ENCODE measurements at regions not wholly inside any gene's neighbourhood (a gene's known extent, or its start where the extent isn't known, plus 50 kb on each side); places are given as distances from the start of the nearest gene placed in this dataset.
A peak's percentile ranks its signal among the peaks of the same experiment; 100 is the strongest.

DNA sequence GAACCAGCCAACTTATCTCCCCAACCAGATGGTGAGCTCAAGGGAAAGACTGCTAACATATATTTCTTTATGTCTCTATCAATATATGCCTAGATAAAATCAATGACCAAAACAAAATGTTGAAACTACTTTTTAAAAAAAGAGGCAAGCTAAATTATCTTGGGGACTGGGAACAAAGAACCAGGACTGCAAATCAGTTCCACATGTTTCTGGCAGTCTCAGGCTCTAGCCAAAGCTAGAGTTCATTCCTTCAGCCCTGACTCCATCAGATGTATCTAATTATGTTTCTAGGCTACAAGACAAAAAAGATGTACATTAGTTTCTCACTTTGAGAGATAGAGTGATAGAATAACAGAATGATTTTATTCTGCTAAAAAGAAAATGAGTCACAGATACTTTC, 1290.3 kb upstream of the SORCS1 start:
- Mint-ChIP-seq H3K9me3 (peaks cover 5 to 20% of the 10 kb centered on the region in 2 donors), H3K27ac (no peak overlapping the region), H3K27me3 (no peaks in the 10 kb centered on the region), H3K4me3 (no peak overlapping the region), H3K4me1 (no peaks in the 10 kb centered on the region)
- ATAC-seq (no peak), DNase-seq (no peak)

DNA sequence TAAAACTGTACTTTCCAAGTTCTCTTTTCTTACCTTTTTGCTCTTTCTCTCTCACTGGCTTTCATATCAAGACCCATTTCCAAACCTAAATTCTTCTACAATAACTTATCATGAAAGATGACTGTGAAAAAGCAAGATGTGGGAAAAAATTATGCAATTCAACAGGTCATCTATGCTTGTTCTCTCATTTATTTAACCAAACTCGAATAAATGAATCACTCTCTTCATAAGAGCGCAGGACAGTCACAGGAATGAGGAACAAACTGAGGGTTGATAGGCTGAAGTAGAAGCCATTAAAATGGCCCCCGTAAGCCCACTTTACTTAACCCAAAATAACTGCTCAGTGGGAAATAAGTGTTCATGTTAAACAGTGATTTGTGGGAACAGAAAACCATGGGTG, 1289.7 kb upstream of the SORCS1 start:
- peaks cover 5 to 24% of the 10 kb centered on the region in 2 donors for H3K9me3 Mint-ChIP-seq
- ATAC-seq = no peak
- peak overlapping the region in 1 of 2 donors; percentile 3 for H3K27ac Mint-ChIP-seq
- no peak for DNase-seq
- H3K27me3 Mint-ChIP-seq = no peaks in the 10 kb centered on the region
- H3K4me3 Mint-ChIP-seq = no peak overlapping the region
- H3K4me1 Mint-ChIP-seq = no peaks in the 10 kb centered on the region

DNA sequence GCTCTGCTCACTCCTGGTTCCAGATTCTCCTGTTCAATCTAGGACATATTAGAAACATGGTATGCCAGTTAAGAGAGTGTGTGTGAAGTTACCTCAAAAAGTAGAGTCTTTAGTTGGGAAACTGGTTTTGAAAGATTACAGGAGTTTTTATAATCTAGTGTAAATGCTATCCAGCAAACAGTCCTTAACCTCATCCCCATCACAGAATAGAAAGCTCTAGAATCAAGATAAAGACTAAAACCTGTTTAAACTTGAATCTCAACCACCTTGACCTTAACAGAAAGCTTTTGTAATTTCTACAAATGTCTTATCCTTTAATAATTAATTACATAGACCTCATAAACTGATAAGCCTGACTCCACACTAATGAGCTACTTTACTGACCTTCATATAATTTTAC, 1288.7 kb upstream of the SORCS1 start:
- H3K4me3 Mint-ChIP-seq = no peak overlapping the region
- no peak for DNase-seq
- no peak for ATAC-seq
- H3K27ac Mint-ChIP-seq = no peak overlapping the region
- H3K9me3 Mint-ChIP-seq = peaks cover 5 to 24% of the 10 kb centered on the region in 2 donors
- H3K4me1 Mint-ChIP-seq = no peaks in the 10 kb centered on the region
- no peaks in the 10 kb centered on the region for H3K27me3 Mint-ChIP-seq

DNA sequence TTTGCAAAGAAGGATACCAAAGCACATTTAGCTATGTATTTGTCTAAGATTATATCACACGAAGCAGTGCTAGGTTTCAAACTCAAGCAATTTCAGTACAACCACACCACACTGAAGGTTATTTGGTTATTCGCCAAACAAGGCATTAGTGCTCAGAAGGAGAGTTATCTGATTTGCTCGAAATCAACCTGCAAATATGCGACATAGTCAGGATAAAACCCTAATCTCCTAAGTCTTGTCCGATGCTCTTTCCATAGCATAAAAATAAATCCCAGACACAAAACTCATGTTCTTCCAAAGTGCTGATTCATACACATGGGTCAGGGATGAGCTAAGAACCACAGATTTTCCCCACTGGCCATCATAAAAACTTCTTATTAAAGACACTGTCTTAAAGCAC, 1288.0 kb upstream of the SORCS1 start:
- no peaks in the 10 kb centered on the region for H3K27me3 Mint-ChIP-seq
- ATAC-seq = no peak
- DNase-seq = no peak
- H3K27ac Mint-ChIP-seq = no peak overlapping the region
- H3K4me1 Mint-ChIP-seq = no peaks in the 10 kb centered on the region
- no peak overlapping the region for H3K4me3 Mint-ChIP-seq
- H3K9me3 Mint-ChIP-seq = peaks cover 5 to 24% of the 10 kb centered on the region in 2 donors

DNA sequence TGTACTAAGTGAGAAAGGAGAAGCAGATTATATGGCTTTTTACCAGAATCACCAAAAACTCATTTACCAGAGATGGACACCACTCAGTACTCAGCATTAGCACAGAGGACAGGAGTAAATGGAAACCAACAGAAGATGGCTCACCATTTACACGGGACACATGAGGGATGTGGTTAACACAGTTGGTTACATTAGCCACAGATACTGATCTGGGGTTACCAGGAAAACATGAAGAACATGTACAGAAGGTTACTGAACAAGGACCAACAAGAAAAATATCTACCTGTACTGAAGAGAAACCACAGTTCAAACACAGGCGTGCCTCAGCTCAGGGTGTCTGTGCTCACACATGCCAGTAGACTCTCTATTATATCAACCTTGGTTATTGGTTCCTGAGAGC, 1285.8 kb upstream of the SORCS1 start:
- H3K9me3 Mint-ChIP-seq = peaks cover 5 to 16% of the 10 kb centered on the region in 2 donors
- H3K27ac Mint-ChIP-seq = no peak overlapping the region
- no peak overlapping the region for H3K4me3 Mint-ChIP-seq
- H3K4me1 Mint-ChIP-seq = no peaks in the 10 kb centered on the region
- no peaks in the 10 kb centered on the region for H3K27me3 Mint-ChIP-seq
- ATAC-seq = no peak
- DNase-seq = no peak

DNA sequence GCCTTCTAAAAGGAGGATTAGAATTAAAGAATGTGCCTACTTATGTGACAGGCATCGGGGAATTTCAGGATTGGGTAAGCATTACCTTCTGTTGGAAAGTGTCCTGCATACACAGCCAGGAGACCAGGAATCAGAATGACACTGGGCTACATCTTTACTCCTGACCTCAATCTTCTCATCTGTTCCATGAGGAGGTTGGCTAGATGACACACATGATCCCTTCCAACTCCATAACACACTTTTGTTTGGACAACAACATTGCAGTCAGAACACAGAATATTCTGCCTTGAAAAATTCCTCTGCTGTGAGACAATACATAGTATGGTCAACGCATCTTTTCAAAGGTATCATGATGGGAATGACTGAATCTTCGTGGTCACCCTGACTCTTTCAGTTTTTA, 1281.2 kb upstream of the SORCS1 start:
- Mint-ChIP-seq H3K27ac (no peak overlapping the region), H3K27me3 (no peaks in the 10 kb centered on the region), H3K9me3 (peaks cover under 1 to 11% of the 10 kb centered on the region in 2 donors), H3K4me3 (no peak overlapping the region), H3K4me1 (no peaks in the 10 kb centered on the region)
- DNase-seq (no peak), ATAC-seq (no peak)

DNA sequence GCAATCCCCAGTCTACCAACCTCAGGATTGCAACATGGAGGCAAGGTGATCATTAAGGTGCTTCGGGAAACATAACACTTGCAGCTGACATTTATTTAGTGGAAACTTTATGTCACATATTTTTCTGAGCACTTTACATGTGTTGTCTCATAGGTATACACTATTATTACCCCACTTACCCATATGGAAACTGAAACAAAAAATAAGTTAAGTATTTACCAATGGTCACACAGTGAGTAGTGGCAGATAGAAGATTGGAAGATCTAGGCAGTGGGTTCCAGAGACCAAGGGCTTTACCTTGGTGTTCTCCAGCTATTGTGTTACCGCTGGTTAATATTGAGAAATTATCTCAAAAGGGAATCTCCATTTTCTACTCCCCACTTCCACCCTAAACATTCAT, 1279.1 kb upstream of the SORCS1 start:
- peaks cover 0 to 4% of the 10 kb centered on the region in 2 donors for H3K9me3 Mint-ChIP-seq
- H3K27me3 Mint-ChIP-seq = no peaks in the 10 kb centered on the region
- H3K27ac Mint-ChIP-seq = no peak overlapping the region
- ATAC-seq (no peak), DNase-seq (no peak)
- no peaks in the 10 kb centered on the region for H3K4me1 Mint-ChIP-seq
- no peak overlapping the region for H3K4me3 Mint-ChIP-seq

DNA sequence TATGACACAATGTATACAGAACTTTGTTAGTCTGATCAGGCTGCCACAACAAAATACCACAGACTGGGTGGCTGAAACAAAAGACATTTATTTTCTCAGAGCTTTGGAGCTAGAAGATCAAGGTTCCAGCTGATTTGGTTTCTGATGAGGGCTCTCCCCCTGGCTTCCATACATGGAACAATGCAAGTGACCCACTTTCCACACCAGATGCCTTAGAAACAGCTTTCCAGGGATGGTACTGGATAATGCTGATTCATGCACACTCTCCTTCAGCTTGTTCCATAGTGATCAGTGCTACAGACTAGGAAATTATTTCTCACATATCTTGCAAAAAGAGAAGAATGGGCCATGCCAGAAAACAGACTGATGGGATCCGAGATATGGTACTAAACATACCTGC, 1274.9 kb upstream of the SORCS1 start:
- H3K9me3 Mint-ChIP-seq = peaks cover 0 to 15% of the 10 kb centered on the region in 2 donors
- no peak overlapping the region for H3K4me3 Mint-ChIP-seq
- DNase-seq (no peak), ATAC-seq (no peak)
- H3K4me1 Mint-ChIP-seq = no peaks in the 10 kb centered on the region
- H3K27ac Mint-ChIP-seq = no peak overlapping the region
- no peaks in the 10 kb centered on the region for H3K27me3 Mint-ChIP-seq

DNA sequence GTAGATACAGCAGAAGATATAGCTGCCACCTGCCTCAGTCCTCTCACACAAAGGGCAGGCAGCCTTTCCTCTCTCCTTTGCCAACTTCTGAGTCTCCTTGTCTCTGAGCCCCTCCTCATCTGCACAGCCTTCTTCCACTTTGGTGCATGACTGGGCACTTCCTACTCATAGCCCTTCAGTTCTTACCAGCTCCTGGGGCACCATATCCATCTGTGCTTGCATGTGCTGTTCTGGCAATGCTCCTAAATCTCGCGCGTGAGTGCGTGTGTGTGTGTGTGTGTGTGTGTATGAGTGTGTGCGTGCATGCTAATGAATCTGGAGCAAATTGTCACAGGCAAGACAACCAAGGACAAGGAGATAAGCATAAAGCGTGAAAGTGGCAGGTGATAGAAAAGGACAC, 1271.6 kb upstream of the SORCS1 start:
- DNase-seq = no peak
- ATAC-seq = no peak
- H3K4me3 Mint-ChIP-seq = no peak overlapping the region
- H3K4me1 Mint-ChIP-seq = no peaks in the 10 kb centered on the region
- H3K9me3 Mint-ChIP-seq = peaks cover 5 to 11% of the 10 kb centered on the region in 2 donors
- H3K27ac Mint-ChIP-seq = no peak overlapping the region
- H3K27me3 Mint-ChIP-seq = no peaks in the 10 kb centered on the region

DNA sequence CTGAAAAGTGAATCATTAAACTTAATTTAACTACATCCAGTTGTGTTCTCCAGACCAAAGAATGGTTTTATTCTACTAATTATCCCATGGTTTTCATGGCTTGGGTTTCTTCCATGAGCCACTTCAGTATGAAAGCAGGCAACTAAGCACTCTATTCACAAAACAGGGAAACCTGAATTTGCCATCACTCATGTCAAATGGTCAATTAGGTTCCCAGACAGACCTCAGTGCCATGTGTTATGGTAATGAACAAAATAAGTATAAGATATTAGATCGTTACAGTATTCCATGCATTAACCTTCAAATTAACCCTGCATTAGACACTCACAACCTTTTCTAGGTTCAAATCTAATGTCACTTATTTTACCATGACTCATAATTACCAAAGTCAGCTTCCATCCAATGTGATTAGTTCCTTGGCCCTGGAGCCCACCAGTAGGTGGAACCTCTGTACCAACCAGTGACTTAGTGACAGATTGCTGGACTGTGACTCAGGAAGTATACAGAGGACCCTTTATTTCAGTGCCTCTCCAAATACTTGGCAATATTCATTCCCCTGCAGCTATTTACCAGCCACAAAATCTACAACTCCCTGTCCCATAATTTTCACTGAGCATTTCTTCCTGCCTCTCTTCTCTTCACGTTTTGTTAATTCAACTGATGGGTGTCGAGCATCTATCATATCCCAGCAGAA, 1270.2 kb upstream of the SORCS1 start:
- peaks cover 5 to 11% of the 10 kb centered on the region in 2 donors for H3K9me3 Mint-ChIP-seq
- DNase-seq (no peak), ATAC-seq (no peak)
- H3K27ac Mint-ChIP-seq = no peak overlapping the region
- H3K4me3 Mint-ChIP-seq = no peak overlapping the region
- no peaks in the 10 kb centered on the region for H3K27me3 Mint-ChIP-seq
- no peaks in the 10 kb centered on the region for H3K4me1 Mint-ChIP-seq

DNA sequence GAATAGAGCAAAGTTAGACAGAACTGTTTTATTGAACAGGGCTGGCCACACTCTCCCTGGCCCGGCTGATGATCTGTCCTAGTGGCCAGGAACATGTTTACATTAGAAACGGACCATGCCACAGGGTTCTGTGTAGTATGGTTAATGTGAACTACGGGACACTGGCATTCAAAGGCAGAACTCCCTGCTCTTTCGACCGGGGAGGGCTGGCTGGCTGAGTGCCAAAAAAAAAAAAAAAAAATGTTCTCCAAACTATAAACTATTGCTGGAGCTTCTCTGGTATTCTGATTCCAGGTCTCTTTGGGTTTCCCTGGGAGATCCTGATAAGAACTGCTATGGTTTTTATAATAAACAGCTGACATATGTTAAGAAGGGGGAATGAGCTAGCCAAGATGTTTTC, 1262.6 kb upstream of the SORCS1 start:
- DNase-seq (no peak), ATAC-seq (peak; percentile 35)
- Mint-ChIP-seq H3K27ac (no peak overlapping the region), H3K4me1 (no peaks in the 10 kb centered on the region), H3K4me3 (no peak overlapping the region), H3K9me3 (no peaks in the 10 kb centered on the region), H3K27me3 (no peaks in the 10 kb centered on the region)

DNA sequence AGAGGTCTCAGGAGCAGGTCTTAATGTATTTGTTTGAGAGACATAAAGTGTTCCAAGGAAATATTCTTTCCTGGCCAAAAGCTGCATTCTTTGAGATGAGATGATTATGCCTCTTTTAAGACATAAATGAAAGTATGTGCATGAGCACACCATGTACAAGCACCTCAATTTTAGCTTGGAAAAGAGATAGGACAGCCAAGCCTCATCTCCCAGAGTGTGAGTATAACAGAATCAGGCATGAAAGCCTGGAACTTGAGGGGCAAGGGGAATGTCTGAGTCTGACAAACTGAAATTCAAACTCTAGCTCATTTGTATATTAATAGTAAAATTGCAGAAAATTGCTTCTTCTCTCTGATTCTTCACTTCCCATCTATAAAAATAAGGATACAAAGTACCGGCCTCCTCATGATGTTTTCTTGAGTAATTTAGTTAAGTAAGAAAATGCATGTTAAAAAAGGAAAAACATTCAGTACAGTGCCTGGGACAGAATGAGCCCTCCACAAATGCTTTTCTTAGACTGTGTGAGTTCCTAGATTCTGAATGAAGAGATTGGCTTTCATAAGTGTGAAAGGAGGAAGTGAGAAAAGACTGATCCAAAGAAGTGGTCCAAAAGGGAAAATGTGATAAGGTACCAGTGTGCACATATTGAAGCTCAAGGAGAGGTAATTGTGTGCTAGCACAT, 1260.9 kb upstream of the SORCS1 start:
- Mint-ChIP-seq H3K9me3 (no peaks in the 10 kb centered on the region), H3K4me1 (no peaks in the 10 kb centered on the region), H3K4me3 (no peak overlapping the region), H3K27me3 (no peaks in the 10 kb centered on the region), H3K27ac (no peak overlapping the region)
- ATAC-seq (no peak), DNase-seq (no peak)

DNA sequence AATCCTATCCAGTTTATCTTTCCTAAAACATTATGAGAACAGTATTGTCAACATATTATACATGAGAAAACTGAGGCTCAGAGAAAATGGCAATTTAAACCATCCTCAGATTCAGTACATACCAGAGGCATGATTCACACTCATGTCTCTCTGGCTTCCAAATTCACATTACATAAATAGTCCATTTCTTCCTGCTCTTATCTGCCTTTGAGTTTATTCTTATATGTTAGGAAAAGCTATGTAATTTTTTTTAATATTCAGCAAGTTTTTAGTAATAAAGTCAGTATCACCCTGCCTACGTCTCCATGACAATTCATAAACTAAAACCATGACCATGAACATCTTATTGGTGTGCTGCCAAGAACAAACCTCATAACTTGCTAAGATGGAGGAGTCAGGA, 1260.2 kb upstream of the SORCS1 start:
- Mint-ChIP-seq H3K27me3 (no peaks in the 10 kb centered on the region), H3K27ac (no peak overlapping the region), H3K4me1 (no peaks in the 10 kb centered on the region), H3K4me3 (no peak overlapping the region), H3K9me3 (no peaks in the 10 kb centered on the region)
- ATAC-seq (no peak), DNase-seq (no peak)

DNA sequence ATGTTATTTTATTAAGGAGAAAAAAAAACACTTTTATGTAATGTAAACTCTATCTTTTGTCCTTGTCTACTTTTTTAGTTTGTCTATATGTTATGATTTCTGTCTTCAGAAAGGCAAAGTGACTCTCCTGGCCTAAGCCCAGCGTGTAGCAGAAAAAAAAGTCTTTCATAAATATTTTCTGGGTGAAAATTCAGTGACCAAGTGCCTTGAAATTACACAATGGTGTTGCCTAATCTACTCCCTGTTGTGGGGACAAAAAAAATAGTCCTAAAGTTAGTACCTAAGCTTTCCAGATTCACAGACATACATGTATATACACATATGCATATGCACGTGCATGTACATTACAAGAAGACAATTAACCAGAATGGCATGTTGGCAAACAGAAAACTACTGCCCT, 1257.8 kb upstream of the SORCS1 start:
- no peak overlapping the region for H3K4me3 Mint-ChIP-seq
- no peaks in the 10 kb centered on the region for H3K4me1 Mint-ChIP-seq
- ATAC-seq (no peak), DNase-seq (no peak)
- H3K27ac Mint-ChIP-seq = no peak overlapping the region
- H3K9me3 Mint-ChIP-seq = no peaks in the 10 kb centered on the region
- H3K27me3 Mint-ChIP-seq = no peaks in the 10 kb centered on the region

DNA sequence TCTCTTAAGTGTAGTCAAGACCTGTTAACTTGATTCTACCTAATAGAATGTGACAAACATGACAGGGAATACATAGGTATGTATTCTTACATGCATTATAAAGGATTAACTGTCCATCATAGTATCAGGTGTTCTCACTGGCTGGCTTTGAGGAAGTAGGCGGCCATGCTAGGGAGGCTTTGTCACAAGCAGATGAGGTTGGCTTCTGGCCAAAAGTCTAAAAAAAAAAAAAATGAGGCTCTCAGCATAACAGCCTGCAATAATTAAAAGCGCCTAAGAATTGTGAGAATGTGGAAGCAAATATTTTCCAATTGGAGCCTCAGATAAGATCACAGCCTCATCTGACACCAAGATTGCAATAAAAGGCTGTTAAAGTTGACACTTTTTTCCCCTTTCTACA, 1256.8 kb upstream of the SORCS1 start:
- H3K27ac Mint-ChIP-seq = no peak overlapping the region
- H3K4me1 Mint-ChIP-seq = no peaks in the 10 kb centered on the region
- no peaks in the 10 kb centered on the region for H3K9me3 Mint-ChIP-seq
- DNase-seq (no peak), ATAC-seq (no peak)
- no peaks in the 10 kb centered on the region for H3K27me3 Mint-ChIP-seq
- no peak overlapping the region for H3K4me3 Mint-ChIP-seq

DNA sequence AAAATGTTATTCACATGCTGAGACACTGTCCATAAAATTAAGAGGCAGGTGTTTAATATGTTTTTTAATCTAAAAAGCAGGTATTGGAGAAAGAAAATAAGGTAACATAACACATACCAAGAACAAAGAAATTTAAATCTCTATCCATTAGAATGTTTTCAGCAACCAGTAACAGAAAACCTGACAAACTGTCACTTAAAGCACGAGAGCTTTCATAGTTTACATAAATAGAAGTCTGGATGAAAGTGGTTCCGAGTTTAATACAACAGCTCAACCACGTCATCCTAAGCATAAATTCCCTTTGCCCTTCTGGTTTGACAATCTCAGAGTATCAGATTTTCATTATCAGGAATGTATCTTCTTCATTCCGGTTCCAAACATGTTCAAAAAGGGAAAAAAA, 1249.4 kb upstream of the SORCS1 start:
- no peak overlapping the region for H3K4me3 Mint-ChIP-seq
- H3K27me3 Mint-ChIP-seq = no peaks in the 10 kb centered on the region
- H3K4me1 Mint-ChIP-seq = no peaks in the 10 kb centered on the region
- peaks cover 5 to 8% of the 10 kb centered on the region in 2 donors for H3K9me3 Mint-ChIP-seq
- DNase-seq (no peak), ATAC-seq (no peak)
- no peak overlapping the region for H3K27ac Mint-ChIP-seq

DNA sequence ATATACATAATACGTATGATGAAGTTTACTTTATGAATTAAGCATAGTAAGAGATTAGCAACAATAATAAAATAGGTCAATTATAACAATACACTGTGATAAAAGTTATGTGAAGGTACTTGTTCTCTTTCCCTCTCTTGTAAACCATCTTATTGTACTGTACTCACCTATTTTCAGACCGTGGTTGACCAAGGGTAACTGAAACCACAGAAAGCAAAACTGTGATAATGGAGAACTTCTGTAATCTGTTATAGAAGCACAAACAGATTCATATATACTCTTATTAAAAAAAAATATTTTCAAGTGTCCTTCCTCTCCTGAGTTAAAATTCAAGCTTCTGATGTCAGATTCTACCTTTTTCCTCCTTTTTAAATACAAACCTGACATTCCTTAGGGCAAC, 1247.8 kb upstream of the SORCS1 start:
- H3K4me3 Mint-ChIP-seq = no peak overlapping the region
- no peak for ATAC-seq
- peaks cover 5 to 8% of the 10 kb centered on the region in 2 donors for H3K9me3 Mint-ChIP-seq
- H3K4me1 Mint-ChIP-seq = no peaks in the 10 kb centered on the region
- DNase-seq = no peak
- H3K27me3 Mint-ChIP-seq = no peaks in the 10 kb centered on the region
- H3K27ac Mint-ChIP-seq = no peak overlapping the region

Data from stimulated activated naive CD8-positive, alpha-beta T cell treated with anti-CD3 and anti-CD28 coated beads, Interleukin-15, amount 100 ng/mL, for 72 hours (primary cell).